HG03095 (cell line): ENCODE measurements at regions not wholly inside any gene's neighbourhood (a gene's known extent, or its start where the extent isn't known, plus 50 kb on each side); places are given as distances from the start of the nearest gene placed in this dataset.
"Not testable (repeated sequence)": the region's sequence is repeated elsewhere in the genome, so short reads cannot be mapped to it uniquely, and the experiment has no call there.

Source experiments
- ATAC-seq: cut with Tn5 transposase; IDR thresholded peaks from one replicate; pipeline ENCODE4 v1.9.1; 2021; ENCODE audit warnings: moderate library complexity; ENCODE audit not compliant: unreplicated experiment

GRCh38 chr1:65527190-65527589, 106.7 kb downstream of the LEPR start:
- ATAC-seq = no peak

- no peak for ATAC-seq
Observed at GRCh38 chr1:65527707-65528503, 107.4 kb downstream of the LEPR start.

- no peak for ATAC-seq
Observed at GRCh38 chr1:65531972-65532570, 111.6 kb downstream of the LEPR start.

- no peak for ATAC-seq
Observed at GRCh38 chr1:65535981-65536380, 115.5 kb downstream of the LEPR start.

DNA sequence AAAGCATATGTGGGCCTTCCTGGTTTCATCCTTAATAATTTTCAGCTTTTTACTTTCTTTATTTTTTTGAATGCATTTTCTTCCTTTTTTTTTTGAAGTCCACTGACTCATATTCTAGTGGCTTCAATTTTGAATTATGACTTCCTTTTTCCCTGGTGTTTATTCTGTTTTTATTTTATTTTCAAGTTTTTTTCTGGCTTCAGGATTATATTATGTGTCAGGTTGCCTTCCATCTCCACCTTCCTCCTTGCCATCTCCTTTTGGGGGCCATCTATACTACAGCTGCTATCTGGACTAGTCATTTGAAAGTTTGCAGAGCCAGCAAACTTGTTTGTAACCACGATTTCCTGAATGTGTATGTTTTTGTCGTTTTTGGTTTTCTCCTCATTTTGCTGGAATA, 117.6 kb downstream of the LEPR start:
- ATAC-seq = no peak

DNA sequence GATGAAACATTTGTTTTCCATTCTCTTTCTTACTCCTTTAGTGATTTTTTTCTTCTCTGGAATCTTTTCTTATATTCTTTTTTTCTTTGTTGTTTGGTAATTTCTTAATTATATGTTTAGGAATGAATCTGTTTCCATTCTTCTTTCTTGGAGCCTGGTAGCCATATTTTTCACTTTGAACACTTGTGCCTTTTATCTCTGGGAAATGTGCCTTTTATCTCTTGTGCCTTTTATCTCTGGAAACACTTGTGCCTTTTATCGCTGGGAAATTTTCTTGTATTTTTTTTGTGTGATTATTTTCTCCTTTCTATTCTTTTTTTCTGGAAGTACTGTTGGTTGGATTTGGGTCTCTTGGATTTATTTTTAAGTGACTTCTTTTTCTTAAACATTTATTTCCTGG, 118.2 kb downstream of the LEPR start:
- no peak for ATAC-seq

DNA sequence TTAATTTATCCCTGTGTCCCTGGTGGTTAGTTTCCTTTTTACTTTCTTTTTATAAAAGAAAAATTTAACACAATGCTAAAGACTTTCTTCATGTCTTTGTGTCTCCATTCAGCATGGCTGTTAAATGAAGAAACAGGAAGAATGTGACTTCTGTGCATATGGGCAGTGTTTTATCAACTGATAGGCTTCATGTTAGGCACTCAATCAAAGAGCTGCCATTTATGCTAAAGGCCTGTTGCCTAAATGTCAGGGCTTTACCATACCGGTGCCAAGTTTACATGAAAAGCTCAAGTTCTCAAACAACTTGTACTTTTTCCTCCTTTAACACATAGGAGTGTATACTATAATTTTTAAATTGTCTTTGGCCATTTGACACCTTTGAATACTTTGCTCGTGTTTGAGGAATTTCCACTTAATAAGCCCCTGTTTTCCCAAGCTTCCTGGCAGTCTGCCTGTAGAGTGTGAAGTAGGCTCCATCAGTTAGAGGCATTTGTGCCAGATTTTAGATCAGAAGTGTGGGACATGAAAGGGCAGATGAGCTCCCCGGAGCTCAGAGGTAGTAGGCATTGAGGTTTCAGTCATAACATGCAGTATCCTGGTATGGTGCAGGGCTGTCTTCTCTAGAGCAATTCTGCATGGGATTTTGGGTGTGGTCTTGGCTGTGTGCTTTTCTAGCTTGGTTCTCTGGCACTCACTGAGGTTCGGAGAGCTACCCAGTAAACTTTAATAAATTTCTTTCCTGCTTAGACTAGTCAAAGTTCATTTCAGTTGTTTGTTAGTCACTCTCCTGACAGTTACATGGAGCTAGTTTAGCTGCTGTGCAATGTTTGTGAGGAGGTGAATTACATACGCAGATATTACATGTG, 119.0 kb downstream of the LEPR start:
- ATAC-seq = no peak

DNA sequence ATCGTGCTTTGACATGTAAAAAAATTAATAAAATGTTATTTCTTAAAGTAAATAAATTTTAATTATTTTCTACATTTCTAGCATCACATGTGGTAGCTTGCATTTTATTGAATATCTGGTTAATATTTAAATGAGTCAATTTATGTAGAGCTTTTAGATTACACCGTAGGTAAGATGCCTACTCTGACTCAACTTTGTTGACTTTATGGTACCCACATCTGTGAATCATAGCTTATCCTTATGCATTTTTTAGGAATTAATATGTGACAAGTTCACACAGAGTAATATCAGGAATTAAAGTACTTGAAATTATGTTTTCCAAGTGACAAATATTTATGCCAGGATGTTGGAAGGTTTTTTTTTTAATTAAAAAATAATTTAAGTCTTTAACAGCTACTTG, 120.7 kb downstream of the LEPR start:
- ATAC-seq = no peak

DNA sequence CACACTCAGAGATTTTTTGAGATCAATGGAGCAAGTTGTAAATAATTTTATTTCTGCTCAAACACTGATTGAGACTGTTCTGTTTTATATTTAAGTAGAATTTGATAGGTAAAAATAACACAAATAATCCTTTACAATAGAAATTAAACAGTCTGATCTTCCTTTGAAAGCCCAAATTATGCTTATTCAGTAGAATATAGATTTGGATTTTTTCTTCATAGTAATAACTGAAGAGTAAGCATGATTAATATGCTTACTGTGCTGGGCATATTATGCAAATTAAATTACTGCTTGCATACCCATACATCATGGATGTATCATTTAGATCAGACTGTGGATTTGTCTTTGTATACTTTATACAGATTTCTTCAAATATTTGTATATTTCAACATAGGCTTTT, 121.4 kb downstream of the LEPR start:
- no peak for ATAC-seq

DNA sequence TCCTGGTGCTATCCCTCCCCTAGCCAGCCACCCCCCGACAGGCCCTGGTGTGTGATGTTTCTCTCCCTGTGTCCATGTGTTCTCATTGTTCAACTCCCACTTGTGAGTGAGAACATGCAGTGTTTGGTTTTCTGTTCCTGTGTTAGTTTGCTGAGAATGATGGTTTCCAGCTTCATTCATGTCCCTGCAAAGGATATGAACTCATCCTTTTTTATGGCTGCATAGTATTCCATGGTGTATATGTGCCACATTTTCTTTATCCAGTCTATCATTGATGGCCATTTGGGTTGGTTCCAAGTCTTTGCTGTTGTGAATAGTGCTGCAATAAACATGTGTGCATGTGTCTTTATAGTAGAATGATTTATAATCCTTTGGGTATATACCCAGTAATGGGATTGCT, 122.1 kb downstream of the LEPR start:
- ATAC-seq = not testable (repeated sequence)

- not testable (repeated sequence) for ATAC-seq
Observed at GRCh38 chr1:65550306-65551010, 130.0 kb downstream of the LEPR start.

DNA sequence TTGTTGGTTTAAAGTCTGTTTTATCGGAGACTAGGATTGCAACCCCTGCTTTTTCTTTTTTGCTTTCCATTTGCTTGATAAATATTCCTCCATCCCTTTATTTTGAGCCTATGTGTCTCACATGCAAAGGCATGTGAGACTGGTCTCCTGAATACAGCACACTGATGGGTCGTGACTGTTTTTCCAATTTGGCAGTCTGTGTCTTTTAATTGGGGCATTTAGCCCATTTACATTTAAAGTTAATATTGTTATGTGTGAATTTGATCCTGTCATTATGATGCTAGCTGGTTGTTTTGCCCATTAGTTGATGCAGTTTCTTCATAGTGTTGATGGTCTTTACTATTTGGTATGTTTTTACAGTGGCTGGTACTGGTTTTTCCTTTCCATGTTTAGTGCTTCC, 132.0 kb downstream of the LEPR start:
- ATAC-seq = not testable (repeated sequence)

DNA sequence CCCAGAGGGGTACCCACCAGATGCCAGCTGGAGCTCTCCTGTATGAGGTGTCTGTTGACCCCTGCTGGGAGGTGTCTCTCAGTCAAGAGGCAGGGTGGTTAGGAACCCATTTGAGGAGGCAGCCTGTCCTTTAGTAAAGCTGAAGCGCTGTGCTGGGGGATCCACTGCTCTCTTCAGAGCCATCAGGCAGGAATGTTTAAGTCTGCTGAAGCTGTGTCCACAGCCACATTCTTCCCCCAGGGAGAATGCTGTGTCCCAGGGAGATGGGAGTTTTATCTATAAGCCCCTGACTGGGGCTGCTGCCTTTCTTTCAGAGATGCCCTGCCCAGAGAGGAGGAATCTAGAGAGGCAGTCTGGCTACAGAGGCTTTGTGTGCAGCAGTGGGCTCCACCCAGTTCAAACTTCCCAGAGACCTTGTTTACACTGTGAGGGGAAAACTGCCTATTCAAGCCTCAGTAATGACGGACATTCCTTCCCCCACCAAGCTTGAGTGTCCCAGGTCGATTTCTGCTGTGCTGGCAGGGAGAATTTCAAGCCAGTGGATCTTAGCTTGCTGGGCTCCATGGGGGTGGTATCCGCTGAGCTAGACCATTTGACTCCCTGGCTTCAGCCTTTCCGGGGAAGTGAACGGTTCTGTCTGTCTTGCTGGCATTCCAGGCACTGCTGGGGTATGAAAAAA, 133.8 kb downstream of the LEPR start:
- ATAC-seq = not testable (repeated sequence)

DNA sequence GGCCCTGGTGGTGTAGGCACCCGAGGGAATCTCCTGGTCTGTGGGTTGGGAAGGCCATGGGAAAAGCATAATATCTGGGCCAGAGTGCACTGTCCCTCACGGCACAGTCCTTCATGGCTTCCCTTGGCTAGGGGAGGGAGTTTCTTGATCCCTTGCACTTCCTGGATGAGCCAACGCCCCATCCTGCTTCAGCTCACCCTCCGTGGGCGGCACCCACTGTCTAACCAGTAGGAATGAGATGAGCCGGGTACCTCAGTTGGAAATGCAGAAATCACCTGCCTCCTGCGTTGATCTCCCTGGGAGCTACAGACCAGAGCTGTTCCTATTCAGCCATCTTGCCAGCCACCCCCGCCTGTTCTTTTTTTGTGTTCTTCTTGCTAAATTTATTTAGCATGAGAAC, 134.4 kb downstream of the LEPR start:
- no peak for ATAC-seq

DNA sequence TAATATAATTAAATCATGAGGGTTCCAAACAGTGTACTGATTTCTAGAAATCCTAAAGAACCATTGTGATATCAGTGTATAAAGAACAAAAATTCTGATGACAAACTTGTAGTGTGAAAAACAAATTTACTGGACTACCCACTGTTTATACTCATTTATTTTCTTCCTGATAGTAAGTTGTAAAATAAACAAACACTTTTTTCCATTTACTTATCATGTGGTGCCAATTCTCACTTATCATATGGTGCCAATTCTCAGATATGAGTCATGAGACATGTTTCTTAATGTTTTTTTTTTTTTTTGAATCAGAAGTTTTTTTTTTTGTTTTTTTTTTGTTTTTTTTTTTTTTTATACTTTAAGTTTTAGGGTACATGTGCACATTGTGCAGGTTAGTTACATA, 137.7 kb downstream of the LEPR start:
- no peak for ATAC-seq

- ATAC-seq = no peak
Observed at GRCh38 chr1:65564493-65564892, 144.0 kb downstream of the LEPR start.

GRCh38 chr1:65568285-65568684, 147.8 kb downstream of the LEPR start:
- no peak for ATAC-seq

DNA sequence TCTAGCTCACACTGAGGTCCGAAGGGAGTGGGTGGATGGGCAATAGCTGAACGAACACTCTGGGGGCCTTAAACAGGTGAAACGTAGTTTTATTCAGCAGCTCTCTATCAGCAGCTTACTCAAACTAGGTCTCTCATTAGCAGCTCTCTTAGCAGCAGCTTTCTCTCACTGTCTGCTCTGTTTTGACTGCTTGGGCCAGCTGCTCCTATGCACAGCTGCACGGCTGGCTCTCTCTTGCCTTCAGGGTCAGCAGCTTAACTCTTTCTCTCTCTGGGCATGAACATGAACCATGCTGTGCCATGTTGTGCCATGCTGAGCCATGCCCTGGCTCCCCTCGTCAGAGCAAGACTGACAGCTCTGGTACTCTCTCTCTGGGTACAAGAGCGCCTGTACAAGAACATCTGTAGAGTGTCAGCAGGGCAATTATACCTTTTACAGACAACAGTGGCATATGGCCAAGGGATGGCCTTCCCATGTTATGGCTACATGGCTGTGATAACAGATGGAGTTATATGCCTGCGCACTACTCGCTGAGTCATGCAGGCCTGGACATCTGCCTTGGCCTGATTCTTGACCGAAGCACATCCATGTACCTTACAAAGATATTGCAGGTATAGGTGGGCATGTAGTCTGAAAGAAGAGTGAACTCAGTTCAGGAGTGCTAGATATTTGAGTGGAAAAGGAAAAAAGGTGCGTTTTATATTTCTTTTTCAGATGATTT, 152.4 kb downstream of the LEPR start:
- ATAC-seq = no peak

DNA sequence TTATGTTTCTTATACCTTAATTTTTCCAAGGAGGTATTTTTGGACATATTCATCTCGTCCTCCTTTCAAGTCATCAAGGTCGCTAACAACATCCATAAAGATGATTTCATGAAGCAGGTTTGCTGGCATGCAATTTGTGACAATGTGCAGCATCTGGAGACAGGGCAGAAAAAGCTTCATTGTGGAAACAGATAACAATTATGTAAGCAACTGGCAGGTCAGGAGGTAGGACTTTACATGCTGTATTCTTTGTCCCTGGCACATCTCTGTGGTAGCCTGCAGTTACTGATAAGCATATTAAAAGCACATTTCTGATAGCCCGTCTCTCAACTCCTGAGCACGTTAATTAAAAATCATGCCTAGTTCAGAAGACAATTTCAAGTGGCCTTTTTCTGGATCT, 156.8 kb downstream of the LEPR start:
- no peak for ATAC-seq

DNA sequence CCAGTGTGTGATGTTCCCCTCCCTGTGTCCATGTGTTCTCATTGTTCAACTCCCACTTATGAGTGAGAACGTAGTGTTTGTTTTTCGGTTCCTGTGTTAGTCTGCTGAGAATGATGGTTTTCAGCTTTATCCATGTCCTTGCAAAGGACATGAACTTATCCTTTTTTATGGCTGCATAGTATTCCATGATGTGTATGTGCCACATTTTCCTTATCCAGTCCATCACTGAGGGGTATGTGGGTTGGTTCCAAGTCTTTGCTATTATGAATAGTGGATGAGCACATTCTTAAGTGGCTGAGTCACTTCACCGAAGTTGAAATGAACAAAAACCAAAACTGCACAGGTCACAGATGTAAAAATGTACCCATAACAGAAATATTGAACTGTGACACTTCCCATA, 157.5 kb downstream of the LEPR start:
- ATAC-seq = not testable (repeated sequence)
